AML-193 (cell line): ENCODE measurements at regions not wholly inside any gene's neighbourhood (a gene's known extent, or its start where the extent isn't known, plus 50 kb on each side); places are given as distances from the start of the nearest gene placed in this dataset.

Source experiments
- DNase-seq, 2 experiments: peaks; one replicate each; lab custom pipeline; 2025; lab: John Stamatoyannopoulos, UW

GRCh38 chr9:17894501-17895160, 315.8 kb downstream of the SH3GL2 start:
- DNase-seq, result no peak

DNA sequence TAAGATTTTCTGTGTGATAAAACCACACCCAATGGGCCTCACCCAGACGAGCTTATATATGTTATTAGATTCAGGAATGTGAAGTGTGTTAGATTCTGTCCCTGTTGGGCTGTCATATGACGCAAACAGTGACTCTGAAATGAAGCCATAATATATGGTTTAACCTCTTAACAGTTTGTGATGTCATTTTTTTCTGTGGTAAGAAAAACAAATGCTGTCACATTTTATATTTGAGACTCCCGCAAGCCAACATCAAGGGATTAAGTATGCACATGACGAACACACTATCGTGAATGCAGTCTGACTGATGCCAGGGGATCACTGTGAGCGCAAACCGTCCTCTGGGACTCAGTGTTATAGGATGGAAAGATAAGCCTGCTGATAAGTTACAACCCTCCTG, 321.7 kb downstream of the SH3GL2 start:
- no peak for DNase-seq

- no peak for DNase-seq
Measured at GRCh38 chr9:17905366-17905765, 326.5 kb downstream of the SH3GL2 start.

DNA sequence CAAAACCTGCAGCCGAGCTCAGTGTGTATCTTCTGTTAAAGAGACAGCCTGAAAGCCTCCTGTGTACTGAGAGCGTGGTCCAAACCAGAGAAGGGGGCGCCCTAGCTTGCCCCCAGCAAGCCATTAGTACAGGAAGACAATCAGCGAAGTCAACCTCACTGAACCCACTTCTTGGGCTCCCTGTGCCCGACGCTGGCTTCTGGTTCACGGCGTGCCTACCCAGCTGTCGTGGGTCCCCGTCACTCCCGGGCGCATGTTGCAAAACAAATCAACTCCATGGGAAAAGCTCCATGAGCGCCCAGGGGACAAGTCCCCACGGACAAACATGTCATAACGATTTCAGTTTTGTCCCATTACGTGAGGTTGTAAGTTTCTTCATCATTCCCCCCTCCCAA, 326.9 kb downstream of the SH3GL2 start:
- no peak for DNase-seq

DNA sequence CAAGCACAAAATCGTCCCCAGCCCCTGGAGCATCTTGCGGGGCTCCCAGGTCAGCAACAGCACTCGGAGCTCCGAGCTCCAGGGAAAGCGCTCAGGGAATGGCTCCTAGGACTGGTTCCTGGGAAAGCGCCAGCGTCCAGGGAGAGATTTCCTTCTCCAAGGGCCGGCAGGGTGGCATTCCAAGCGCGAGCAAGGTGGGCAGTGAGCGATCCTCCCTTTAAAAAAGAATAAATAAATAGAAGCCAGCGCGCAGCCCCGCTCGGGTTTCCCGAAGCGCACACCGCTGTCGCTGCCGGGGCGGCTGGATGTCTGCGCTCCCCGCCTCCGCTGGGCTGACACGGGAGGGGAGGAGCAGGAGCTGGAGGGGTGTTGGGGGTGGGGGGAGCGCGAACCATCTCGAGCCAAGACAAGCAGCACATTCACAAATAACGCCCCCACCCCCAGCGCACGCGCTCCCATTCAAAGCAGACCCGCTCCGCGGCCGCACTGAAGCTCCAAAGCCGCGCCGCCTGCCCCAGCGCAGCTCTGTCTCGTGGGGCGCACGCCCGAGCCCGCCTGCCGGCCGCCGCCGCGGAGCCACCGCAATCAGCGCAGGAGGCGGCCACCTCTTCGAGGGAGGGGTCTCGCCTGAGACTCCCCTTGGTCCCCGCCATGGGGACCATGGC, 327.4 kb downstream of the SH3GL2 start:
- DNase-seq, result no peak

- no peak for DNase-seq
Measured at GRCh38 chr9:17906841-17907778, 328.2 kb downstream of the SH3GL2 start.

DNA sequence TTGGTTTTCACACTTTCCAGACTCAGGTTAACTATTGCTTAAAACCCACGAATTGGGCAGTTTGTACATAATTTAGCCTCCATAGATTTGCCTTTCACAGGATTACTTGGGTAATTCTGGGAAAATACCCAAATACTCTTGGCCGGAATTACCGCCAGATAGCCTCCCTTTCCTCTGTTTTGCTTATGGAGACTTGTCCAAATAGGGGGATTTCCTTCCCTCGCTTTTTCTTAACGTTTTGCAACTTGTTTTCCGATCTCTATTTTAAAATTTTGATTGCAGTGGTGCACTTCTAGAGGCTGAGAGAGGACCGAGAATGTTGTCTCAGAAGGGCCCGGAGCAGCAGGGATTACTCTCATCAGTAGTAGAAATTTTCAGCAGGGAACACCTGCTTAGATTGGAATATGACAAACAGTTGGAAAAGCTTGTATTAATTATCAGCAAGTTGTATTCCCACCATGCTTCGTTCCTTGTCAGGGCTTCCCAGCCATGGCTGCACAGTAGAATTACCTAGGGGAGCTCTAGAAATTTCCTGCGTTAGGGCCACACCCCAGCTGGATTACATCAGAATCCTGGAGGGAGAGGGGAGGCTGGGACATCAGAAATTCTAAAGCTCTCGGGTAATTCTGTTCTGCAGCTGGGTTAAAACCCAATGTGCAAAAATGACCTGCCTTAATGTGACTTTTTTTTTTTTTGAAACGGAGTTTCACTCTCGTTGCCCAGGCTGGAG, 329.1 kb downstream of the SH3GL2 start:
- no peak for DNase-seq

DNA sequence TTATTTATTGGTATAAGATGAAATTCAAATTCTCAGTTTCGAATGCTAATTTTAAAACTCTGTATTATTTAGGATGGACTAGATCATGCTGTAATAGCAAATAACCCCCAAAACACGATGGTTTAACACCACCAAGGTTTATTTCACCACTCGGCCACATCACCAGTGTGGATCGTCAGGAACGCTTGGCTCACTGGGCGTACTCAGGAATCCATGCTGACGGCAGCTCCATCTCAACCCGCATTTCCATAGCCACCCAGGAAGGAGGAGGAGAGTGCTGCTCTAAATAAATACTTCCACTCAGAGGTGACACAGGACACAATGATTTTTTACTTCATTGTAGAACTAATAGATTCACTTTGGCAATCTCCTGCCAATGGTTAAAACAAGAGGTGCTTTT, 347.4 kb downstream of the SH3GL2 start:
- DNase-seq, result no peak

GRCh38 chr9:17927616-17928015, 348.8 kb downstream of the SH3GL2 start:
- no peak for DNase-seq

- DNase-seq, result no peak
Measured at GRCh38 chr9:17928228-17928627, 349.4 kb downstream of the SH3GL2 start.

- no peak for DNase-seq
Measured at GRCh38 chr9:17928768-17929167, 349.9 kb downstream of the SH3GL2 start.

GRCh38 chr9:17929506-17929905, 350.6 kb downstream of the SH3GL2 start:
- no peak for DNase-seq

DNA sequence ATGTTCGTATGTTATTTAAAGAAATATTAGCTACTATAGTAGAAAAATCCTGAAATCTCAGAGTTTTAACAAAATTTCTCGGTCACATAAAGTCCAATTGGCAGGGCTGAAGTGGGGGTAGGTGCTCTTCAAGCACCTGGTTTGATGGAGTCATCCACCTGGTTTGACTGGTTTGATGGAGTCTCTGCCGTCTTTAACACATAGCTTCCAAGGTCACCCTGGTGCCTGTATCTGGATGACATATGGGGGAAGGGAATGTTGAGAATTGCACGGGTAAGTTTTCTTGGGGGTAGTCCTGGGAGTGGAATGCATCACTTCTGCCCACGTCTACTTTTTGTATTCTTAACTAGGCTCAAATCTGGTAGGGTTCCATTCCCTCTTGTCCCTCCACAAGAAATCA, 351.2 kb downstream of the SH3GL2 start:
- no peak for DNase-seq

DNA sequence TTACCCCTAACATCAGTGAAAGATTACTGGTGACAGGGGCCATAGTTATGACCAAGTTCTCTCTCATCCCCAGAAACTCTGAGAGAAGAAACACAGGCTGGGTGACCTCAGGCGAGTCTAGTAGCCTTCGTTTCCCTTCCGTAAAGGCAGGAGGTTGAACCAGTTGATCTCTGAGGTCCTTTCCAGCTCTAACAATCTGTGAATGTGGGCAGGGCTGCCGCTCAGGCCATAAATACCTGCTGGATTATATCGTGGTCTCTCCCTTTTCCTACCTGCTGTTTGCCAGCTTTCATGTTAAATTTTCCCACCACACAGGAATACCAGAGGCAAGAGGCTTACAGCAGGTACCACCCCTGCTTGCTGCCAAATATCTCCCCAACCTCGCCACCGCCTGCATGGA, 357.5 kb downstream of the SH3GL2 start:
- no peak for DNase-seq

GRCh38 chr9:17938035-17938655, 359.3 kb downstream of the SH3GL2 start:
- DNase-seq, result no peak

DNA sequence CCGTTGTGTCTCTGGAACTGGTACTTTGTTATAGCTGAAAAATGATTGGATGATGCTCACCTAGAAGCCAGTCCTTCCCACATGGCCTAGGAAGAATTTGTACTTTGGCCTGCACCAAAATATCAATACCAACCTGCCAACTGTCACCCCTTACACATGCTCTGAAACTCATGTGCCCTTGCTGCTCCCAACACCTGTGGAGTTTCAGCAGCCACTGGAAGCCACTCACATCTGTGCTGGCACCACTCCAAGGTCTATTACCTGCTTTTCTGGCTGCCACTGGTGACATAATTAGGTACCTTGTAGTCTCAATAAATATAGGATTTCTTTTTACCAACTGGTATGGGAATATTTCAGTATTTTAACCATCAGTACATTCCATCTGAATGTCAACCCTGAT, 363.6 kb downstream of the SH3GL2 start:
- no peak for DNase-seq

DNA sequence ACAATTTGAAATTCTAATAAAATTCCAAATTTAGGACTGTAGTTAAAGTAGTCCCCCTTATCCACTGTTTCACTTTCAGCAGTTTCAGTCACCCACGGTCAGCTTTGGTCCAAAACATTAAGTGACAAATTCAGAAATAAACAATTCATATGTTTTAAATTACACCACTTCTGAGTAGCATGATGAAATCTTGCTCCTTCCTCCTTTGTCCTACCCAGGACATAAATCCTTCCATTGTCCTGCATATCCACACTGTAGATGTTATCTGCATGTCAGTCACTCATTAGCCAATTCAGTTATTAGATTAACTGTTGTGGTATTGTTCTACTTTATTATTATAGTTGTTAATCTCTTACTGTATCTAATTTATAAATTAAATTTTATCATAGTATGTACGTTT, 376.5 kb downstream of the SH3GL2 start:
- DNase-seq, result no peak

DNA sequence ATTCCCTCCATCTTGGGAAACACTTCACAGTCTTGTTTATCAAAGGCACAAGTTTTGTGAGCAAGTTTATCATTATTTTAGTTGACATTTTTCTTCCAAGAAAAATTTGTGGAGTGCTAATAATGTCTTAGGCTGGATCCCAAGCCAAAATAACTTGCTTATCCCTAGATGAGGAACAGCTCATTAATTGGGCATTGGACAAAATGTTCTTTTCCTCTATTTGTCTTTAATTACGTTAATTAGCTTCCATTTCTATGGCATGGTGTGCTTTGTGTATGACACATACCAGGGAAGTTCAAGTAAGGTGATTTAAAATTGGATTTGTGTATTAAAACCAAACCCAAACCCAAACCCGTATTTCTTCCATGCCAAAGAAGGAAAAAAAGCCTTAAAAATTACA, 379.5 kb downstream of the SH3GL2 start:
- DNase-seq, result no peak

GRCh38 chr9:17962747-17963146, 383.9 kb downstream of the SH3GL2 start:
- no peak for DNase-seq

GRCh38 chr9:17963498-17963897, 384.6 kb downstream of the SH3GL2 start:
- DNase-seq, result no peak

GRCh38 chr9:17967731-17968130, 388.9 kb downstream of the SH3GL2 start:
- DNase-seq, result no peak

GRCh38 chr9:17969232-17969631, 390.4 kb downstream of the SH3GL2 start:
- no peak for DNase-seq
